GM12878 (cell line): ENCODE measurements at regions not wholly inside any gene's neighbourhood (a gene's known extent, or its start where the extent isn't known, plus 50 kb on each side); places are given as distances from the start of the nearest gene placed in this dataset.

Source experiments
- ELK1 ChIP-seq: IDR thresholded peaks from 2 replicates; pipeline ENCODE4 v1.6.1; 2012; ENCODE audit warnings: low read depth, low read length, improper control_type of control experiment
- POLR2A ChIP-seq: IDR thresholded peaks from 2 replicates; pipeline ENCODE4 v1.6.1; 2011; ENCODE audit warnings: low read depth, mild to moderate bottlenecking, low read length
- RAD21 ChIP-seq: IDR thresholded peaks from 2 replicates; pipeline ENCODE4 v1.6.1; 2011; ENCODE audit warnings: mild to moderate bottlenecking, low read depth, low read length, moderate library complexity; ENCODE audit not compliant: insufficient read depth

GRCh38 chr16:55010492-55011160 is 80.0 kb downstream of the IRX5 start:
- TF ChIP-seq ELK1 (no peak), RAD21 (no peak), POLR2A (no peak)
